HG02798 (cell line): ENCODE measurements at regions not wholly inside any gene's neighbourhood (a gene's known extent, or its start where the extent isn't known, plus 50 kb on each side); places are given as distances from the start of the nearest gene placed in this dataset.

ENCODE experiments used
- ATAC-seq: cut with Tn5 transposase; IDR thresholded peaks from one replicate; pipeline ENCODE4 v1.9.1; 2021; ENCODE audit warnings: mild to moderate bottlenecking; ENCODE audit not compliant: unreplicated experiment, poor library complexity

GRCh38 chr21:32184485-32184884 lies 94.4 kb downstream of the MIS18A start:
- no peak for ATAC-seq

- no peak for ATAC-seq
These were observed 94.8 kb downstream of the MIS18A start for GRCh38 chr21:32184065-32184464.

DNA sequence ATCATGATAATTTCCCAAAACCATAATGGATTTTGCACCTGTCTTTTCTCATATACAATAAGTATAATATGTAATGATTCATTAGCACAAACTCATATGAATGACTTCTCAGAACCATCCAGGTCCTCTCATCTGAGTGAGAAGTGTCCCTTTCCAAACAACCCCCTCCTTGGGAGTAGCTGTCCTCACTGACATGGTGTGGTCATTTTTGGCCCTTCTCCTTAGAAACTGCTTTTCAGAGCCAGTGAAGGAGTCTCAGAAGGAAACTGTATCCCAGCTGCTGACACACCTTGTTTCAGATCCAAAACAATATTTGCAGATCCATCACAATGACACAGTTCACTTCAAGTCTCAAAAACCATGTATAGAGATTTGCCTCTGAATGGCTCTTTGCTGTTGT lies 95.5 kb downstream of the MIS18A start:
- ATAC-seq = no peak

DNA sequence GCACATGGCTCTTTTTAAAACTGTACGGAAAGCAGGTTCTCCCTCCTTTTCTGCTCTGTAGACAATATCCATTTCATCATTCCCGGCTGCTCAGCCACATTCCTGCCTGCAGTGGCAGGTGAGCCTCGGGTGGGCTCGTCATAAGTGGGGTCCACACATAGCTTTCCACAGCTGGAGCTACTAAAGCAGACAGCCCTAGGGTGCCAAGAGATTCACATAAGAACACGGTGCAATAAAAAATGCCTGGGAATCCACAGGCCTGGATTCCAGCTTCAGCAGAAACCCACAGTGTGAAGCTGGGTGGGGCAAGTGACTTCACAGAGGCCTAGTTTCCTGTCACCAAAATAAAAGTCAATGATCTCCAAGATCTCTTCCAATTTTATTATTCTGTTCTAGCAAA lies 96.4 kb downstream of the MIS18A start:
- ATAC-seq = no peak

DNA sequence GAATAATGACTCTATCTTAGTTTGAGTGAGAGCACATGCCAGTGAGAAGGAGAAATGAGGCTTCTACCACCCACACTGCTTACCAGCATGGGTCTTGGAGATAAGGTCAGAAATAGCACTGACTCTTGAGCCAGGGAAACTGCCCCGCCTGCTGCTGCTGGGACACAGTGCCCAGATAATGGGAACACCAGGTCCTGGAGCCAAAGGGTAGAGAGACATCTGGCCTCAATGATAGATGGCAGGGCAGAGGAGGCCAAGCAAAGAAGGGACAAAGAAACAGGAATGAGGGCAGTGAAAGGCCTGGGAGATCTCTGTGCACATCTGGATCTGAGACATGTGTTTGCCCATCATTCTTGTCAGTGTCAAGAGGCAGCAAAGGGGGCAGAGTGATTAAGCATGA lies 97.4 kb downstream of the MIS18A start:
- no peak for ATAC-seq

GRCh38 chr21:32174819-32175218 lies 104.0 kb downstream of the MIS18A start:
- ATAC-seq = no peak

- ATAC-seq = no peak
These were observed 105.6 kb downstream of the MIS18A start for GRCh38 chr21:32173121-32173724.

DNA sequence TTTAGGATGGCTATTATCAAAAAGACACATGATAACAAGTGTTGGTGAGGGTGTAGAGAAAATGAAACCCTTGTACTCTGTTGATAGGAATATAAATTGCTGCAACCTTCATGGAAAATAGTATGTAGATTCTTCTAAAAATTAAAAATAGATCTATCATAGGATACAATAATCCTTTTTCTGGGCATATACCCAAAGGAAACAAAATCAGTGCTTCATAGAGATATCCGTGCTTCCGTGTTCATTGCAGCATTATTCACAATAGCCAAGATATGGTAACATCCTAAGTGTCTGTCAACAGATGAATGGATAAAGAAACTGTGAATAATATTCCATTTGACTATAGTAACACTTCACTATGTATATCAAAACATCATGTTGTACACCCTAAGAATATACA lies 106.7 kb downstream of the MIS18A start:
- ATAC-seq = no peak

DNA sequence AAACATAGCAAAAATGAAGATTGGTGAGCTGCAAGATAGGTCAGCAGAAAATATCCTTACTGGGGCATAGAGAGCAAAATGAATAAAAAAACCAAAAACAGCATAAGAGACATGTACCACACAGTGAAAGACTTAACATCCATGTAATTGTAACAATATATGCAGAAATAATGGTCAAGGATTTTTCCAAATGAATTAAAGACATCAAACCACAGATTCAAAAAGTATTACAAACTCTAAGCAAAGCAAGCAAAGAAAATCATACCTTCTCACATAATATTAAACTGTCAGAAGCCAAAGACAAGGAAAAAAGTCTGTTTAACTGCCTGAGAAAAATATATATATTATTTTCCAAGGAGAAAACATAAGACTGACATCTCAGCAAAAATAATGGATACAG lies 111.3 kb downstream of the MIS18A start:
- ATAC-seq = no peak

GRCh38 chr21:32163386-32163785 lies 115.5 kb downstream of the MIS18A start:
- no peak for ATAC-seq

DNA sequence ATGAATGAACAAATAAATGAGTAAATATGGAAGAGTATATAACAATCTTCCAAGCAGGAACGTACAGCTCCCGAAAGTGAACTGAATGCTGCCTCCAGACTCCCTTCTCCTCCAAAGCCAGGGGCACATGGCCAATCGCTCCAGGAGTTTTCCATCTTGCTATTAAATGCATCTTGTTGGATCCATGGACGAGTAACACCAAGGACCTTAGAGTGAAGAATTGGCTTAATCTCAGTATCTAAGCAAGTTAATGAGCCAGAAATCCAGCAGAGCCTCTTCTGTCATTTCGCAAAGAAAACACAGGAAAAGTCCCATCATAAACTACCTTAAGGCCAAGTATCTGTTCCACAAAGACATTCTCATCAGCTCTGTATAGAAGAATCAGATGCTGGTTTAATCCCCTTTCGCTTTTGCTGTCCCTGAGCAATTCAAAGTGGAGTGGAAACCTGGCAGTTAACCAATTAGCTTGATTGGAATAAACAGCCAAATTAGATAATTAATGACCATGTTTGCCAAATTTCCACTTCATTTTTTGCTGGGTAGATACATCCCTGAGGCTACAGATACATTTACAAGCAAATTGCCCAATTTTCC lies 116.0 kb downstream of the MIS18A start:
- no peak for ATAC-seq

DNA sequence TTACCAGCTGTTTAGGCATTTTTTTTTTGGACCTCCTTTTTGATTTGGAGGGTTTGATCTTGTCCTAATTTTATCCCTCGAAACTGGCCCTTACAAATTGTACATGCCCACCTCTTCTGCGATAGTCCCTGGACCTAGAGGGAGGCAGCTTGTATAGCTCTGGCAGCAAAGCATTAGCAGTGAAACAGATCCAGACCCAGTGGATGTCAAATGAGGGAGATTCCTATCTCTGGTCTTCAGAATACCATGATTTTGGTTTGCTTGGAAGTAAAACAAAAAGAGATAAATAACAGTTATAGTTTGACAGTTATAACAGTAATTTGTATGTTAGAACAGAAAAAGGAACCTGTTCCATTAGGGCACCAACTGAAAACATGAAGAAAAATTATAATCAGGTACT lies 123.6 kb downstream of the MIS18A start:
- no peak for ATAC-seq

DNA sequence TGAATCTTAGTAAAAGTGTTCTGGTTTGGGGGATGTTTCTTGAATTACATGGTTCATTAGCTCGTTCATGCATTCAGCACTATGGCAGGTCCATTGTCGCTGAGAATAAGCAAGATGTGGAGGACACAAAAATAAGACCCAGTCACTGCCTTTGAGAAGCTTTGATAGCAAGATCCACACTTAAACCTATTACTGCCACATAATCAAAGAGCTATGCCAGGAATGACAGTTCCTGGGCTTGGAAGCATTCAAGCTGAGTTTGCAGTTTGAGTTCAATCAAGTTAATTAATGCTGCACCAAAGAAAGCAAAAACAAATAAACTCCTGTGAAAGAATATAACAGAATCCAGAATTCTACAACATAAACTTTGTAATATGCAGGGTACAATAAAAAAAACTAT lies 131.8 kb downstream of the MIS18A start:
- ATAC-seq = no peak

DNA sequence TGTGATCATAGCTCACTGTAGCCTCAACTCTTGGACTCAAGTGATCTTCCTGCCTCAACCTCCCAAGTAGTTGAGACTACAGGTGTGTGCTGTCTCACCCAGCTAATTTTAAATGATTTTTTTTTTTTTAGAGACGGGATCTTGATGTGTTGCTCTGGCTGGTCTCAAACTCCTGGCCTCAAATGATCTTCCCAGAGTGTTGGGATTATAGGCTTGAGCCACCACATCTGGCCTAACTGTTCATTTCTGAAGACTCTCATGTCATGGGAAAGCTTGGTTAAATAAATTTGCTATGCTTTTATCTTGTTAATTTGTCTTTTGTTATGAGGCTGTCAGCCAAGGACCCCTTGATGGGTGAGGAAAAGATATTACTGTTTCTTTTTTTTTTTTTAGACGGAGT lies 134.0 kb downstream of the MIS18A start:
- no peak for ATAC-seq

- ATAC-seq = no peak
These were observed 135.5 kb downstream of the MIS18A start for GRCh38 chr21:32143241-32143939.

DNA sequence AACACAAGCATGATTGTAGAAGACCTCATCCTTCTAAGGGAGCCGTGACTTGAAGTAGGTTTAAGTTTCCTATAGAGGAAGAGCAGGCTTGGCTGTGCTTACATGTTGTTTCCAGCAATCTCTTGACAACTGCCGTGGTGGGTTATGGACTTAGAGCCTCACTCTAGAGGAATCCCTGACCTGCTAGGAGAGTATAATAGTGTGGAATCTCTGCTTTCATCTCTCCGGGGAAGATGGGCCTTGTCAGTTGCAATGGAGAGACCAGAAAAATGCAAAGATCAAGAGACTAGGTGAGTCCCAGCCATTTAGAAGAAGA lies 137.6 kb downstream of the MIS18A start:
- no peak for ATAC-seq

- no peak for ATAC-seq
These were observed 138.1 kb downstream of the MIS18A start for GRCh38 chr21:32140604-32141317.

DNA sequence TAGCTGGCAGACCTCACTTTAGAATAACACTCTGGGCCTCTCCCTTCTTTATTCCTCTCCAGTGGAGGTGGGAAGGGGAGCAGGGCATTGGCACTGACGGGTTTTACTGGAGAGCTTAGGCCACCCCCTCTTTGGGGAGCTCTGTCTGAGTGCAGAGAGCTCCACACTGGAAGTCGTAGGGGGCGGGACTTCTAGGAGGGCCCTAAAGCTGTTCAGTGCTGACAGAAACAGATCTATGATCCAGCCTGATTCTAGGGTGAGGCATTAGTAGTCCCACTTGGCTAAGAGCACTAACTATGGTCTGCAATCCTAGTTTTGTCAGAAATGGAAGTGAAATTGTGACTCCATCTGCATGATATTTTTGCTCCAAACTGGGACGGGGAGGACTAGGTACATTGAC lies 138.7 kb downstream of the MIS18A start:
- no peak for ATAC-seq

DNA sequence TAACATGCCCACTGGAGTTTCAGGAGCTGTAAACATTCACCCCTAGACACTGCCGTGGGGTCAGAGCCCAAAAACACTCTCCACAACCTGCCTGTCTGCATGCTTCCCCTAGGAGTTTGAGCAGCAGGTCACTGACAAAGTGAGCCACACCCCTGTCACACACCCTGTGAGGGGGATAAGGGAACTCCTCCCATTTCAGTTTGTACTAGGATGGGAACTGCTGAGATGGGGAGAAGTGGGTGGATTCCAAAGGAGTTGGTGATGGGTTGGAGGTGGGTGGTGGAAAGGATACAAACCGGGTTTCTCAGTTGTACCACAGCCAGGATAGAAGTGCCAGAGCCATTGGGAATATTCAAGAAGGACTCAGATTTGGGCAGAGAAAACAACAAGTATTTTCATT lies 140.2 kb downstream of the MIS18A start:
- ATAC-seq = no peak

GRCh38 chr21:32137931-32138330 lies 140.9 kb downstream of the MIS18A start:
- ATAC-seq = no peak

DNA sequence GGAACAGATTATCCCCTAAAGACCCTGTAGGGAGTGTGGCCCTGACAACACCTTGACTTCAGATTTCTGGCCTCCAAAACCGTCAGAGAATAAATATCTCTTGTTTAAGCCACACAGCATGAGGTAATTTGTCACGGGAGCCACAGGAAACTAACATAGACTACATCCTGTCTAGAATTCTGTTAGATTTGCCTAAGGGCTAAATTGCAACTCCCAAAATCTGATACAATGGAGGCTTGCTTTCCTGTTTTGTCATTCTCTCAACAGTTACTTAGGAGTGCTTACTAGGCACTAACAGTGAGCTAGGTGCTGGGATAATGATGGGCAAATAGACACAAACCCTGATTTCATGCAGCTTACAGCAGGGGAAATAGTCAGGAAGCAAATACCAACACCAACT lies 141.6 kb downstream of the MIS18A start:
- ATAC-seq = no peak

- no peak for ATAC-seq
These were observed 142.3 kb downstream of the MIS18A start for GRCh38 chr21:32136546-32136945.
